Esophagus squamous epithelium (tissue), 5 donors: ENCODE measurements at regions not wholly inside any gene's neighbourhood (a gene's known extent, or its start where the extent isn't known, plus 50 kb on each side); places are given as distances from the start of the nearest gene placed in this dataset.
A peak's percentile ranks its signal among the peaks of the same experiment; 100 is the strongest.

Experiments
- DNase-seq: peaks from one replicate; lab custom pipeline; 2025; lab: John Stamatoyannopoulos, UW
- H3K27ac ChIP-seq, 4 donors: fragments of 200-600 bp; sonication (generic); one replicate each; pipeline ENCODE4 v1.5.1; 2016 to 2019; ENCODE audit warnings: mild to moderate bottlenecking in 1 of 4
- H3K27me3 ChIP-seq, 4 donors: fragments of 200-600 bp; sonication (generic); 1 replicate in 3 of 4; 2 replicates in 1 of 4; pipeline versions ENCODE4 v1.5.1 to v1.6.0; 2017 to 2021; ENCODE audit warnings: antibody characterized with exemption in 1 of 4
- H3K36me3 ChIP-seq, 3 donors: fragments of 200-600 bp; sonication (generic); one replicate each; pipeline ENCODE4 v1.5.1; 2016 to 2019
- H3K4me1 ChIP-seq, 3 donors: fragments of 200-600 bp; sonication (generic); one replicate each; pipeline ENCODE4 v1.5.1; 2017 to 2019
- H3K4me3 ChIP-seq, 4 donors: fragments of 200-600 bp; sonication (generic); 1 replicate in 3 of 4; 2 replicates in 1 of 4; pipeline ENCODE4 v1.5.1; 2016 to 2019; ENCODE audit warnings: mild to moderate bottlenecking in 2 of 4, moderate library complexity in 1 of 4
- H3K9me3 ChIP-seq, 3 donors: fragments of 200-600 bp; sonication (generic); one replicate each; pipeline ENCODE4 v1.5.1; 2016 to 2019
- POLR2A ChIP-seq, 4 donors: fragments of 450-650 bp; IDR thresholded peaks; one replicate each; pipeline ENCODE4 v1.6.1; 2017; ENCODE audit warnings: antibody characterized with exemption in 4 of 4, mild to moderate bottlenecking in 4 of 4, moderate library complexity in 3 of 4
- WGBS, 2 donors: methylation state at CpG; one replicate each; pipeline ENCODE4 v1.1.5; 2018; 5-methylcytosine and 5-hydroxymethylcytosine counted together
- intact Hi-C: fragments of 100-400 bp; cut with DNase I; formaldehyde crosslinking; loops from one replicate; pipeline ENCODE4 v1.15.0; 2022
- TF ChIP-seq, protein P1 (sequence below), 6 experiments: fragments of 450-650 bp in 4 of 6; fragments of 200-600 bp in 2 of 6; sonication (generic) in 2 of 6; IDR thresholded peaks; one replicate each; pipeline ENCODE4 v1.5.1; 2016 to 2019; ENCODE audit warnings: antibody characterized with exemption in 6 of 6, mild to moderate bottlenecking in 4 of 6, moderate library complexity in 4 of 6
- donor health status: DM: yes; HTN: yes; CAD: no.

GRCh38 chr13:82797876-82798275 lies 1084.4 kb downstream of the SLITRK1 start:
- TF ChIP-seq, protein P1, sequence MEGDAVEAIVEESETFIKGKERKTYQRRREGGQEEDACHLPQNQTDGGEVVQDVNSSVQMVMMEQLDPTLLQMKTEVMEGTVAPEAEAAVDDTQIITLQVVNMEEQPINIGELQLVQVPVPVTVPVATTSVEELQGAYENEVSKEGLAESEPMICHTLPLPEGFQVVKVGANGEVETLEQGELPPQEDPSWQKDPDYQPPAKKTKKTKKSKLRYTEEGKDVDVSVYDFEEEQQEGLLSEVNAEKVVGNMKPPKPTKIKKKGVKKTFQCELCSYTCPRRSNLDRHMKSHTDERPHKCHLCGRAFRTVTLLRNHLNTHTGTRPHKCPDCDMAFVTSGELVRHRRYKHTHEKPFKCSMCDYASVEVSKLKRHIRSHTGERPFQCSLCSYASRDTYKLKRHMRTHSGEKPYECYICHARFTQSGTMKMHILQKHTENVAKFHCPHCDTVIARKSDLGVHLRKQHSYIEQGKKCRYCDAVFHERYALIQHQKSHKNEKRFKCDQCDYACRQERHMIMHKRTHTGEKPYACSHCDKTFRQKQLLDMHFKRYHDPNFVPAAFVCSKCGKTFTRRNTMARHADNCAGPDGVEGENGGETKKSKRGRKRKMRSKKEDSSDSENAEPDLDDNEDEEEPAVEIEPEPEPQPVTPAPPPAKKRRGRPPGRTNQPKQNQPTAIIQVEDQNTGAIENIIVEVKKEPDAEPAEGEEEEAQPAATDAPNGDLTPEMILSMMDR (IDR thresholded peaks at IDR 0.05) = no peak
- no peak for TF ChIP-seq POLR2A (IDR thresholded peaks at IDR 0.05)
- Histone ChIP-seq H3K4me1 (no peaks in the 10 kb centered on the region), H3K27me3 (no peaks in the 10 kb centered on the region), H3K9me3 (no peaks in the 10 kb centered on the region), H3K27ac (no peak overlapping the region), H3K4me3 (no peak overlapping the region), H3K36me3 (no peaks in the 10 kb centered on the region)
- 43 to 47% methylated on average over 1 of the region's 1 CpG for WGBS, 2 donors
- DNase-seq = no peak
- intact Hi-C loops = no loop called here

DNA sequence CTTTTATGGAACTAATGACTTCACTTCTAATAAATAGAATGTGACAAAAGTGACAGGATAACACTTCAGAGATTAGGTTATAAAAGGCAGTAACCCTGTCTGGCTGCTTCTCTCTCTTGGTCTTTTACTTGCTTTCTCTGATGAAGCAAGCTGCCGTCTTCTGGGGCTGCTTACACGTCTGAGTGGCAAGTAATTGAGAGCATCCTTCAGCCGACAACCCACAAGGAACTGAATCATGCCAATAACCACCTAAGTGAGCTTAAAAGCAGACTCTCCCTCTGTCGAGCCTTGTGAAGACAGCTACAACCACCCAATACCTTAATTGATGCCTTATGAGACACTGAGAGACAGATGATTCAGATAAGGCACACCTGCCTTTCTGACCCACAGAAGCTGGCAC lies 1091.2 kb downstream of the SLITRK1 start:
- H3K27ac ChIP-seq = no peak overlapping the region
- no peaks in the 10 kb centered on the region for H3K36me3 ChIP-seq
- no peaks in the 10 kb centered on the region for H3K4me1 ChIP-seq
- WGBS, 2 donors = 29 to 42% methylated on average over 4 of the region's 4 CpGs
- H3K27me3 ChIP-seq = no peaks in the 10 kb centered on the region
- intact Hi-C loops = no loop called here
- H3K4me3 ChIP-seq = no peak overlapping the region
- H3K9me3 ChIP-seq = no peaks in the 10 kb centered on the region
- no peak for DNase-seq
- TF ChIP-seq, protein P1 (IDR thresholded peaks at IDR 0.05) = no peak
- TF ChIP-seq POLR2A (IDR thresholded peaks at IDR 0.05) = no peak

DNA sequence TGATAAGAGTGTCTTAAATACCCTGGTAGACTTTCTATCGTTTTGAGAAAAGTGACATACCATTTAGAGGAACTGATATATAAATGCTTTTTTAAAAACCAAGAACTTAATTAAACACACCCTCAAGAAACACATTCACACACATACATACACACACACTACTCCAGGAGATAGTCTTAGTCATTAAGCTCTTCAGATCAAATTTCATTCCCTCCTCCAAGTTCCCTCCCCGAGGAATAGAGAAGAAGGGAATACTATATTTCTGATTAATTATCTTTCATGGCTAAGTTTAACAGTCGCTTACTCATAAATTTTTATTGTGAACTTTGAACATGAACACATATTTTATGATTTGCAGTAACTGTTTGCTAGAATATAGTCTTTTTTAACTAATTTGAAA lies 1109.5 kb downstream of the SLITRK1 start:
- intact Hi-C loops = no loop called here
- DNase-seq = no peak
- H3K4me3 ChIP-seq = no peak overlapping the region
- H3K9me3 ChIP-seq = peaks cover 0 to 6% (median 0%) of the 10 kb centered on the region in 3 donors
- WGBS, 2 donors = 49 to 54% methylated on average over 3 of the region's 3 CpGs
- H3K4me1 ChIP-seq = no peaks in the 10 kb centered on the region
- H3K27ac ChIP-seq = no peak overlapping the region
- no peaks in the 10 kb centered on the region for H3K36me3 ChIP-seq
- H3K27me3 ChIP-seq = no peaks in the 10 kb centered on the region
- no peak for TF ChIP-seq POLR2A (IDR thresholded peaks at IDR 0.05)
- TF ChIP-seq, protein P1 (IDR thresholded peaks at IDR 0.05) = no peak

- H3K4me1 ChIP-seq = no peaks in the 10 kb centered on the region
- TF ChIP-seq, protein P1 (IDR thresholded peaks at IDR 0.05) = no peak
- no peak for DNase-seq
- no peaks in the 10 kb centered on the region for H3K27me3 ChIP-seq
- WGBS, 2 donors = 53 to 62% methylated on average over 4 of the region's 4 CpGs
- intact Hi-C loops = no loop called here
- no peaks in the 10 kb centered on the region for H3K36me3 ChIP-seq
- peaks cover 0 to 19% (median 0%) of the 10 kb centered on the region in 3 donors for H3K9me3 ChIP-seq
- H3K4me3 ChIP-seq = no peak overlapping the region
- no peak overlapping the region for H3K27ac ChIP-seq
Measured at GRCh38 chr13:82766732-82767321, 1115.4 kb downstream of the SLITRK1 start.

- no peak for TF ChIP-seq POLR2A (IDR thresholded peaks at IDR 0.05)
- TF ChIP-seq, protein P1 (IDR thresholded peaks at IDR 0.05) = peak in 1 of 6 experiments; percentile 31
- Histone ChIP-seq H3K4me3 (no peak overlapping the region), H3K9me3 (no peaks in the 10 kb centered on the region), H3K27ac (no peak overlapping the region), H3K4me1 (no peaks in the 10 kb centered on the region), H3K27me3 (no peaks in the 10 kb centered on the region), H3K36me3 (no peaks in the 10 kb centered on the region)
- no CpG with 5 or more reads among the region's 1 CpG for WGBS, 2 donors
- intact Hi-C loops = no loop called here
- DNase-seq = no peak
Measured at GRCh38 chr13:82758044-82758443, 1124.2 kb downstream of the SLITRK1 start.
